HG03095 (cell line): ENCODE measurements at regions not wholly inside any gene's neighbourhood (a gene's known extent, or its start where the extent isn't known, plus 50 kb on each side); places are given as distances from the start of the nearest gene placed in this dataset.
"Not testable (repeated sequence)": the region's sequence is repeated elsewhere in the genome, so short reads cannot be mapped to it uniquely, and the experiment has no call there.

ENCODE experiments used
- ATAC-seq: cut with Tn5 transposase; IDR thresholded peaks from one replicate; pipeline ENCODE4 v1.9.1; 2021; ENCODE audit warnings: moderate library complexity; ENCODE audit not compliant: unreplicated experiment

DNA sequence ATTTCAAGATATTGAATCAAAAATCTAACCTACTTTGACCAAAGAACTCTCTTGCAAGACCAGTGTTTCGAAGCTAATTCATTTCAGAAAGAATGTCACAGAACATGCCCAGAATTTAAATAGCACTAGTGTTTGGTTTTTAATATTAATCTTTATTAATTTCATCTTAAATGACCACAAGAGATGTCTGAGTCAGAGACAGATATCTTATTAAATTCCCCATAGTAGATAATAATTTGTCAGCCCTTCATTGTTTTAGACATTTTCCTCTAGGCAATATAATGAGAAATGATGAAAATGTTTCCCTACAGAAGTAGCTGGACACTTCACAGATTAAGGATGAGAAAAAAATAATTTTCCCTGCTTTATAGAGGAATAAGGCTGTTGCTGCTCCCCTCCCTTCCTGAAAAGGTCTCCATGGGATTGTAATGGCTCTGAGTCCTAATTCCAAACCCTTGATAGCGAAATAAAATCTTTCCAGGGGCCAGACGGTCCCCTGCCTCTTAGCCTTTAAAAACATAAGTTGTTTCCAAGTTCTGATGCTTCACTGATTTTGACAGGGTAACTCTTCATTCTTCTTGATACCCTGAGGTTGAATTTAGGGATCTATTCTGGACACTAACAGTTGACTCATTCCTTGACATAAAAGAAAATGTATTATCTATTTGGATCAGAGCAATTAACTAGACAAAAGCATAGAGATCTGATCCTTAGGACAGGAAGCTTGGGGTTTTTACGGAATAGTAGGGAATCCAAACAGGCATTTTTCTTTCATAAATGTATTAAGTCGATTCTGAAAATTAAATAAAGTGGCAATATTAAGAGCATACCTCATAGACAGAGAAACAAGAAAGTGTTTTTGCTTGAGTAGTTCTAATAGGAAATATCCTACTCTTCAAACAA, 820.8 kb downstream of the BRINP3 start:
- no peak for ATAC-seq

DNA sequence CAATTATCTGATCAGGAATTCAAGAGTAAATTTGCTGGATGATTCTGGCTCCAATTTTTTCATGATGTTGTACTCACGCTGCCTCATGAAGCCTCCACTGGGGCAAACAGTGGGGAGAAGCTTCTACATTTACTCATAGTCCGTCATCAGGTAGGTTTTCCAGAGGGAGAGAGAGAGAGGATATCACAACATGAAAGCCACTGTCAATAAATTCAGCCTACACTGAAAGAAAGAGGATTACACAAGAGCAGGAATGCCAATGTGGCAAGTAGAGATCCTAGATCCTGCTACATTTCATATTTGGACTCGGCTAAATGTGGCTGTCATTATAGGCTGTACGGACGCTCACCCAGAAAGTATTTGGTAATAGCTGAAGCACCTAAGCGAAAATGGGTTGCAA, 819.9 kb downstream of the BRINP3 start:
- ATAC-seq = no peak

DNA sequence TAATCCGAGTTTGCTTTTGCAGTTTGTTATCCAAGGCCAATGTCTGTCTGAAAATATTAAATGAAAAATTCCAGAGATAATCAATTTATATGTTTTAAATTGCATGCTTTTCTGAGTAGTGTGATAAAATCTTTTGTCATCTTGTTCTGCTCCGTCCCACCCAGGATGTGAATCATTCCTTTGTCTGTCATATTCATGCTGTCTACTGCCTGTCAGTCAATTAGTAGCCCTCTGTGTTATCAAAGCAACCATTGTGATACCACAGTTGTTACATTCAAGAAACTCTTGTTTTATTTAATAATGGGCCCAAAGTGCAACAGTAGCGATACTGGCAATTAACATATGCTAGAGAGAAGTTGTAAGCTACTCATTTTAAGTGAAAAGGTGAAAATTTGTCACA, 819.3 kb downstream of the BRINP3 start:
- no peak for ATAC-seq

DNA sequence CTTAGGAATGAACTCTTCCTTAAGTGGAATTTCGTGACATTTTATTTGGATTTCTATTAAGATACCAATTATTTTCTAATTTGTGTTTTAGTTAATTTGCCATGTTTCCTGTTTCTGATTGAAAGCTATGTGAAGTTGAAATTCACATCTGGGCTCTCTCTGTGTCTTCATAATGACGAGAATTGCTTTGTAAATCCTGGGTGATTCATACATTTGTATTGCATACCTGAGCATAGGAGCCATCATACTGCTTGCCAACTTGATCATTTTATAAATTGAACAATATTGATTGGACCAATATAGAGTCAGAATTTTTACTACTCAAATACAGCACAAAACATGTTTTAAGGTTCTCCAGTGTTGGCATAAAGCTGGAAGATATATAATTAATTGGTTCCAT, 817.9 kb downstream of the BRINP3 start:
- ATAC-seq = no peak

DNA sequence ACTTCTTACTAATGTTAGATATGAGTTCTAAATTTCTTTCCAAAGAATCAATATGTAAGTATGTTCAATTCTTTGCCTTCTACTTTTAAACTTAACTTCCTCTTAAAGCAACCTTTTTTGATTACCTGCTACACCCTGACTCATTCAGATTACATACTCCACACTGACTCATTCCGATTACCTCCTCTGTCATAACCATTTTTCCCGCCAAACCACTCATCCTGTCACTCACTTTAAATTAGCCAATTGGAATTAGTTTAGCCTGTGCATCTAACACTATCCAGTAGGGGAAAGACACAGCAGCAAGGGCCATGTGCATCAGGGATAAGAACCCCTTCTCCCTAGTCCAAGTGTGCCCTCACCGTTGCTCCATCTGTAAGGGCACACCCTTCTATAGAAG, 815.5 kb downstream of the BRINP3 start:
- no peak for ATAC-seq

DNA sequence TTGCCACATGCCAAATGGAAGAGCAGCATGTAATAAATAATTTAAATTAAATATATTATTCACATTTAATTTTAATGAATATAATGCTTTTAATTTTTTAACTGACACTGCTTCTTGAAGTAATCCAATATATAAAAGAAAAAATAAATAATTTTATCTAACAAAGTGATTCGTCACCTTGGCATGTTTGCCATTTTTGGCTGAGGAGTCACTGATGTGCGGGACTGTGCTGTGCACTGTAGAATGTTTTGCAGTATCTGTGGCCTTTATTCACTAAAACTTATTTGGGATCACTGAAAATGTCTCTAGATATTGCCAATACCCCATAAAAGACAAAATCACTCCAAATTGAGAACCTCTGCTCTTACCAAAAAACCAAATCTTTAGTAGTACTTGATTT, 807.8 kb downstream of the BRINP3 start:
- no peak for ATAC-seq

DNA sequence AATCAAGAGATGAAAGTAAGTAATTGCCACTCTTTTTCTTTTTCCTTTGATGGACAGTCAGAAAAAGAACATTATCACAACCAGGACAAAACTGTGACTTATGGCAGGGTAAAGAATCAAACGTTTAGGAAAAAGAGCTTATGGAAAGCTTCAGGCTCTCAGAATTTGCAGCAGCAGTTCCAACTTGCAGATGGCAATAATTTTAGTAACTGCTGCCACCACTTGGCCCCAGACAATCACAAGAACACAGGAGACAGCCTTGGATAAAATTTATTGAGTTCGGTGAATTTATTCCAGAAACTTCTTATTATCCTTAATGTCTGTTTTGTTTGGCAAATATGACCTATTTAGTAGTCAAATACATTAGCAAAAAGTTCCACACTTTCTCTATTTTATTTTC, 804.4 kb downstream of the BRINP3 start:
- no peak for ATAC-seq

DNA sequence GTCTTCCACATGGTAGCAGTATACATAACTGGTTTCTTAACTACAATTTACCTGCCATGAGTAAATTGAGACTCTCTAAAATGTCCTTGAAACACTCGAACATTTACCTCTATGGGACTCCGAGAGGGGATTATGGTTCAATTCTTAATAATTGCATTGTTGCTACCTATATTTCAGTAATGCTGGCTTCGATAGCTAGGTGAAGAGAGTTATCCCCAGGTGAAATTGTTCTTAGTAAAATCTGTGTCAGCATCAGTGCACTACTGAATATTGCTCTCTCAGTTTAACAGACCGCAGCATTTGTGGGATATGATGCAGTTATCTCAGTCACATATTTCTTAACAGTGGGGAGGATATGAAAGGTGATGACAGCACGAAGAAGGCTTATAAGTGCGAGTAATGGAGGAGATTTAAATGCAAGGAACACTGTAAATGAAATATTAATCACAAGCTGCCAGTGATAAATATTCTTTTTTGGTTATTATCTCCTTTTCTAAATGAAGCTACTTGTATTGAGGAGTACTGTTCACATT, 801.9 kb downstream of the BRINP3 start:
- no peak for ATAC-seq

DNA sequence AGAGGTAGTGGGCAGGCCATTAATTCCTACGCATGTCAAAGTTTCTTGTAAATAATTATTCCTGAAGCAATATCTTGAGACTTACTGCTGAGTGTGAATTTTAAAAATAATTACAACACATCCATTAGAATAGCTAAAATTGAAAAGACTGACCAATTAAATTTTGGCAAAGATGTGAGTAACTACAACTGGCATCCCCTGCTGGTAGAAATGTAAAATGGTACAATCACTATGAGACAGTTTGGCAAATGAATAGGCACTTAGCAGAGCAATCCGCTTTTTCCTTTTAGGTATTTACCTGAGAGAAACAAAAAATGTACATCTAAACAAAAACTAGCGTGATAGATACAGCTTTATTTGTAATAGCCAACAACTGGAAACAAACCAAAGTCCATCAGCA, 798.9 kb downstream of the BRINP3 start:
- ATAC-seq = no peak

DNA sequence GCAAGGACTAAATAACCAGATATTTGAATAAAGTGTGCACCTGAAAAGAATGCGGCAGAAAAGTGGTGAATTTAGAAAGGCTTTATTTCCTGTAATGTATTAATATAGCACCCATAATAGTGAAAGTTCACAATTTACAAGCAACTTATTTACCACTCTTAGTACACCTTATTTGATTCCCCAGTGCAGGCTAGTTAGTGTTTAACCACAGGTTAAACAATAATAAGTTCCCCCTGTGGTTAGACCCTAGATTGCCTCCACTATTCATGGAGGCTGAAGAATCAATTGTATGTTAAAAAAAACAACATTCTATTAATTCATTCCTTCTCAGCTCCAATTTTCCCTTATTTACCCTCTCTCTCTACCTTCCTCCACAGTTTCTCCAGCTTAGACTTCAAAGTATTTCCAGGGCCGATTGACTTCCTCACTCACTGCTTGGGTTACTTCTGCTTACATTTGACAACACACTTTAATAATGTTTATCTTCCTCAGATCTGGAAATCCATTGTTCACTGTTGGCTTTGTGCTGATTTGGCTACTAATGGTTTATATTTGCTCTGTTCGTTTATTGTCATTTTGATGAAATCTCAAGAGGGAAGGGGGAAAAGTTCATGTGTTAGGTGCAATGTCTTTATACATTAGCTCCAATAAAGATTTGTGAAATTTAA, 796.3 kb downstream of the BRINP3 start:
- no peak for ATAC-seq

DNA sequence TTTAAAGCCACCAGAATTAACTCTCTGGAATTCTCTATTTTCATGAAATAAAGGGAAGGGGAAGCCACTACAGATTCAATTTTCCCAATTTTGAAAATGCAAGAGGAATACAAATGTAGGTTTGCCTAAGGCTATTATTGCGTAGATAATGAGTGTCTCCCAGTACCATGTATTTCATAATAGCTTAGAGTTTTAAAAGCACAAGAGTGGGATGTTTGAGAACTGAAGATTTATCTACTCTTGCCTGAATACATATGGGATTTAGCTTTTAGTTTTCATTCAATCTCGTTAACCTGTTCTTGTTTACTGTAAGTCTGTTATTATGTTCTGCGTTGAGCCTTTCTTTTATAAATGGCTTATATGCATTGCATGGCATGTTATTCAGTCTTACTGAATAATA, 795.1 kb downstream of the BRINP3 start:
- ATAC-seq = no peak

DNA sequence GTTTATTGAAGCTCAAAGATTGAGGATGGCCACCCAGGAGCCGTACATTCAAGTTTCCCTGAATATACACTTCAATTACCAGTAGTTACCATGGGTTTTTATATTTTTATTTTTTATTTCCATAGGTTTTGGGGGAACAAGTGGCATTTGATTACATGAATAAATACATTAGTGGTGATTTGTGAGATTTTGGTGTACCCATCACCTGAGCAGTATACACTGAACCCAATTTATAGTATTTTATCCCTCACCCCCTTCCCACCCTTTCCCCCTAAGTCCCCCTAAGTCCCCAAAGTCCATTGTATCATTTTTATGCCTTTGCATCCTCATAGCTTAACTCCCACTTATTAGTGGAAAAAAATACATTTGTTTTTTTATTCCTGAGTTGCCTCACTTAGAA, 791.4 kb downstream of the BRINP3 start:
- no peak for ATAC-seq

DNA sequence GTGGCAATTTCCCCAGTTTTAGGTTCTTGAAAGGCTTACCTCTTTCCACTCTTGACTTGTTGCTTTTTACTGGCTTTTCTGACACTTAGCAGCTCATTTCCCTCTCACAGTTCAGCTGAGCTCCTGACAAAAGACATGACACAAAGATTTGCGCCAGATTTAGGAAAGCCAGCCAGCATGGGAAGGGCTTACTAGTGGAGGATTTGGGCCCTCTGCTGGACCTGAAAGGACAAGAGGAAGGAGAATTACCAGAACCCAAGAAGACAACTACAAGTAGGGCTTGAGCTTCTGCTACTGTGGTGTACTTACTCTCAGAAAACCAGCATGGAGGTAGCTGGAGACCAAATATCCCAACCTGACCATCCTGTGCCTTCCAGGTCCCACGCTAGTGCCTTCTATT, 784.5 kb downstream of the BRINP3 start:
- no peak for ATAC-seq

DNA sequence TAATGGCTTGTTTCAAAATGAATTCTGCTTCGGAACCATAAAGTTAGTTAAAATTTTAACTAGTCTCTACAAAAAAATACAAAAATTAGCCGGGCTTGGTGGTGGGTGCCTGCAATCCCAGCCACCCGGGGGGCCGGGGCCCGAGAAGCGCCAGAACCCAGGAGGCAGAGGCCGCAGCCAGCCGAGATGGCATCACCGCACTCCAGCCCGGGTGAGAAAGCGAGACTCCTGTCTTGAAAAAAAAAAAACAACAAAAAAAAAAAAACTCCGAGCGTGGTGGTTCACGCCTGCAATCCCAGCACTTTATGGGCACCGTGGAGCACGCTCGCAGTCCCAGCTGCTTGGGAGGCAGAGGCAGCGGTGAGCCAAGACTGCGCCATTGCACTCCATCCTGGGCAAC, 781.4 kb downstream of the BRINP3 start:
- no peak for ATAC-seq

DNA sequence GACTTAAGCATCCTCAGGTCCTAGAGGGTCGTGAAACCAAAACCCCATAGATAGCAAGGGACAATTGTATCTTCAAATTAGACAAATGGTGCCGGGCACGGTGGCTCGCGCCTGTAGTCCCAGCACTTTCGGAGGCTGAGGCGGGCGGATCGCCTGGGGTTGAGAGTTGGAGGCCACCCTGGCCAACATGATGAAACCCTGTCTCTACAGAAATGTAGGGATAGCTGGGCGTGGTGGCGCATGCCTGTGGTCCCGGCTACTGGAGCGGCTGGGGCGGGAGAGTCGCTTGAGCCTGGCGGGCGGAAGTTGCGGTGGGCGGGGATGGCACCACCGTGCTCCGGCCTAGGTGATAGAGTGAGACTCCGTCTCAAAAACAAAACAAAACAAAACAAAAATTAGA, 780.6 kb downstream of the BRINP3 start:
- no peak for ATAC-seq

DNA sequence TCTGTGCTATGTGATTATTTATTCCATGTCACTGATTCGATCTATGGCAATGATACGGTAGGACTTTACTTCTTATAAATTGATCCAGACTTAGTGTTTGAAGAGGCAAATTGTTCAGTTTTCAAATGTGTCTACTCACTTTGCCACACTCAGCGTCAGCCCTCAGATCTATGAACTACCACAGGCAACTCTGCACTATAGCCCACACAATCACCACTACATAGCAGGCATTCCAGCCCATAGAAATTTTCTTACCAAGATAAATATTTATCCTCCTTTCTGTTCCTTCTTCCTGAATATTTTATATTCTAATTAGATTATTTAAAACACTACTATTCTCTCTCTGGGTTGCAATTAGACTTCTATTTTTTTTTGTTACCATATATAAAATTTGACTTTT, 776.1 kb downstream of the BRINP3 start:
- no peak for ATAC-seq

DNA sequence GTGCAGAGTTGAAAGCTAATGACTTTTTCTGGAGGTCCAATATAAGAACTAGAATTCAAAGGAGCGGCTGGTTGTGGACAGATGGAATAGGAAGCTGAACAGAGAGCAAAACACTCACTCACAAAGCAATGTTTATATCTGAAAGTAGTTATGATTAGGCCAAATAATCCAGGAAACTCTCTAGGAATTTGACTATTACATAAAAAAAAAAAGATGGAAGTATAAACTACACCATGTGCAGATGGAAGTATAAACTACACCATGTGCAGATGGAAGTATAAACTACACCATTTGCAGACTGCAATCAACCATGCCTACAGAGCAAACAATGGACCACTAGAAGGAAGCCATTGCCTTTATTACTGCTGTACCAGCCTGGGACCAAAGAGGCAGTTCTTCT, 771.1 kb downstream of the BRINP3 start:
- no peak for ATAC-seq

DNA sequence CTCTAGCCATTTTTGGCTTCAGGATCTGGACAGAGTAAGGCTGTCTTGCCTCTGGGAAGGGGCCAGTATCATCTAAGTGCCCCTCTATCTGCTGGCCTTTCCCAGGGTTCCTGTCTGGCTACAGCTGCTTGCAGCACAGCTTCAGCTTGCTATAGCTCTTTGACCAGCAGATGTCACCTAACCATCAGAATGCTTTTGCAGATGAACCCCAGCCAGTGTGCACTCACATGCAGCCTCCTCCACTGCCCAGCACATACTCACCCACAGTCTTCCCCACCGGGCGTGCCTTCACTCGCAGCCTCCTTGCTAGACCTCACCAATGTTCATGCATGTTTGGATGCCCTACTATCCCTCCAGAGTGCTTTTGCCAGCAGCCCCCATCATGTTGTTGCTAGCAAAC, 769.0 kb downstream of the BRINP3 start:
- no peak for ATAC-seq

DNA sequence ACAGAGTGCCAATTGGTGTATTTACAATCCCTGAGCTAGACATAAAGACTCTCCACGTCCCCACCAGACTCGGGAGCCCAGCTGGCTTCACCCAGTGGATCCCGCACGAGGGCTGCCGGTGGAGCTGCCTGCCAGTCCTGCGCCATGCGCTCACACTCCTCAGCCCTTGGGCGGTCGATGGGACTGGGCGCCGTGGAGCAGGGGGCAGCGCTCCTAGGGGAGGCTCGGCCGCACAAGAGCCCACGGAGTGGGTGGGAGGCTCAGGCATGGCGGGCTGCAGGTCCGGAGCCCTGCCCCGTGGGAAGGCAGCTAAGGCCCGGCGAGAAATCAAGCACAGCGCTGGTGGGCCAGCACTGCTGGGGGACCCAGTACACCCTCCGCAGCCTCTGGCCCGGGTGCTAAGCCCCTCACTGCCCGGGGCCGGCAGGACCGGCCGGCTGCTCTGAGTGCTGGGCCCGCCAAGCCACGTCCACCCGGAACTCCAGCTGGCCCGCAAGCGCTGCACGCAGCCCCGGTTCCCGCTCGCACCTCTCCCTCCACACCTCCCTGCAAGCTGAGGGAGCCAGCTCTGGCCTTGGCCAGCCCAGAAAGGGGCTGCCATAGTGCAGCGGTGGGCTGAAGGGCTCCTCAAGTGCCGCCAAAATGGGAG, 759.4 kb downstream of the BRINP3 start:
- ATAC-seq = not testable (repeated sequence)

DNA sequence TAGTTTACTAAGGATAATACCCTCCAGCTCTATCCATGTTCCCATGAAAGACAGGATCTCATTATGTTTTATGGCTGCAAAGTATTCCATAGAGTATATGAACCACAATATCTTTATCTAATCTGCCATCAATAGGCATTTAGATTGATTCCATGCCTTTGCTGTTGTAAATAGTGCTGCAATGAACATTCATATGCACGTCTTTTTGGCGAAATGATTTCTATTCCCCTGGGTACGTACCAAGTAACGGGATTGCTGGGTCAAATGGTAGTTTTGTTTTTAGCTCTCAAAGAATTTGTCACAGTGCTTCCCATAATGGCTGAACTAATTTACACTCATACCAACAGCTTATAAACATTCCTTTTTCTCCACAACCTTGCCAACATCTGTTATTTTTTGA, 750.9 kb downstream of the BRINP3 start:
- no peak for ATAC-seq

DNA sequence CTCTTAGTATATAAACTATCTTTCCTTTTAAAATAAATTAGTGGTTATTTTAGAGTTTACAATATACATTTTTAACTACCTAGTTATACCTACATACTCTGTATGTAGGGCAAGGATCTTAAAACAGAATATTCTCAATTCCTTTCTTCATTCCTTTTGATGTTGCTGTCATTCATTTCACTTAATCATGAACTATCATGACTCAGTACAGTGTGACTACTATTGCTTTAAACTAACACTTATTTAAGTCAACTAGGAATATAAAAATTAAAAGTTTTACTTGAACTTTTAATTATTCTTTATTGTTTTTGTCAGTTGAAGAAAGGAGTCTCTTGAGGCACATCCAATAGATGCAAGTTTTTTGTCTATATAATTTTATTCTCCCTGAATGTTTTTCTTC, 726.4 kb downstream of the BRINP3 start:
- no peak for ATAC-seq

DNA sequence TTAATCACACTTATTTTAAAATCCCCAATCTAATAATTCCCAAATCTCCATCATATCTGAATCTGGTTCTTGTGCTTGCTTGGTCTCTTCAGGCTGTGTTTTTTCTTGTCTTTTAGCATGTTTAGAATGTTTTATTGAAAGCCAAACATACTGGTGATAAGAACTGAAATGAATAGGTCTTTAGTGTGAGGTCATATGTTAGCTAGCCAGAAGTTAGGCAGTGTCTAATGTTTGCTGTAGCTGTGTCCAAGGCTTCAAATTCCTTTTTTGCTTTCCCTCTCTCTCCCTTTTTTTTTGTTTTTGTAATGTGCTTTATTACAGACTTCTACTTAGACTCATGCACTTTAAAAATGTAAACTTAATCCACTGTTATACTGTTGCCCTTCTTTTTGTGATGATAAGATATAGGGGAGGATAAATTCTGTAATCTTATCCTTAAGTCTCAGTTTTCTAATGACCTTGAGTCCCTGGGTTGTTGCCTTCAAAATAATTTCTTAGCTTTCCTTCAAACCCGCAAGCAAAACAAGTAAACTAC, 725.1 kb downstream of the BRINP3 start:
- ATAC-seq = no peak
